ENCODE measurements at regions not wholly inside any gene's neighbourhood (a gene's known extent, or its start where the extent isn't known, plus 50 kb on each side); places are given as distances from the start of the nearest gene placed in this dataset.
"Not testable (repeated sequence)": the region's sequence is repeated elsewhere in the genome, so short reads cannot be mapped to it uniquely, and the experiment has no call there.

DNA sequence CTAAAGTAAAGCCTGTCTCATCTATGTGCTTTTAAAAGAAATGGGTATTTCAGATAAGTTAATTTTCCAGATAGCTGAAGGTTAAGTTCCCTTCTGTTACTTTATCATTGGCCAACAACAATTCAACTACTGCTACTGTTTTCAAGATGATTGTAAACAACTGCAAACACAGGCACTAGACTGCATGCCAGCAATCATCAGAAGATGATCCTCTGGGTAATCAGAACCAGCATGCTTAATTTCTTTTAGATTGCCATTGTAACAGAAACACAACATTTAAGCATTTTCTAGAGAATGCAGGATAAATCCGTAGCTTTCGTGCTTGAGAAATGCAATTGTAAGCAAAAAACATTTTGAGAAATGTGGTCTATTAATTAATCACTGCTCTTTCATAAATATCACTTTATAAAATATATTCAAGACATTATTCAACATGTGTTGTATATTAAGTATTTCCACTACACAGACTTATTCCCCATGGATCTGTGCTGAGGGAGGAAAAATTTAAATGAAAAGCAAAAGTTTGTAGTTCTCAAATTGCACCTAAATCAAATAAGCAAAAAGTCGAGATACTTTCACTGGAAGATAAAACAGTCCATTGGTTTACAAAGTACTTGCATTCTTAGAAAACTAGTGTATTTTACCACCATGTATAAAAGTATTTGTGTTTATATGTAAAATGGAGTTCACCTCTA is 133.7 kb downstream of the ATL2 start:
- no peaks in the 10 kb centered on the region for H3K4me1 ChIP-seq (ENCODE audit: control insufficient read depth in 1 of 2, insufficient read depth in 2 of 2, low read length in 2 of 2)
- H3K27ac ChIP-seq (ENCODE audit: low read length), result no peak overlapping the region
- H3K9me3 ChIP-seq (ENCODE audit: control insufficient read depth in 1 of 2, low read length in 2 of 2), result no peaks in the 10 kb centered on the region
- H3K36me3 ChIP-seq (ENCODE audit: control insufficient read depth in 1 of 2, insufficient read depth in 2 of 2, low read length in 2 of 2), result no peaks in the 10 kb centered on the region
- no peaks in the 10 kb centered on the region for H3K27me3 ChIP-seq (ENCODE audit: low read depth, low read length)
- no peak overlapping the region for H3K4me3 ChIP-seq (ENCODE audit: low read depth in 1 of 2, low read length in 2 of 2)

DNA sequence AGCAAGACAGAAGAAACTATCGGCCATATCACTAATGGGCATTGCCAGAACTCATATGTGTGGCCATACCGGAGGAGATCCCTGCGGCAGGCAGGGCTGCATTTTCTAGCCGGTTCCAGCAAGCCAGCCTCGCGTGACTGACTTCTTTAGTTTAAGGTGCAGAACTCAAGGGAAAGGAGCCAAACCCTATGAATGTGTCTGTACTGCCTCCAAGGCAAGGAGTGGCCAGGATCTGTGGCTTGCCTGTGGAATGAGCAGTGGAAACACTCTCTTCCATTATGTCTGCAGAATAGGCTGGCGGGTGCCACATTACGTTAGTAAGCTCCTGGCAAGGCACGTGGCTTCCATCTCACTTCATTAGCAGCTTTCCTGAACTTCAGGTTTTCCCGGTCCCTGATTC is 137.6 kb downstream of the ATL2 start:
- no peaks in the 10 kb centered on the region for H3K4me1 ChIP-seq (ENCODE audit: control insufficient read depth in 1 of 2, insufficient read depth in 2 of 2, low read length in 2 of 2)
- H3K27ac ChIP-seq (ENCODE audit: low read length), result no peak overlapping the region
- no peak overlapping the region for H3K4me3 ChIP-seq (ENCODE audit: low read depth in 1 of 2, low read length in 2 of 2)
- H3K27me3 ChIP-seq (ENCODE audit: low read depth, low read length), result no peaks in the 10 kb centered on the region
- no peaks in the 10 kb centered on the region for H3K36me3 ChIP-seq (ENCODE audit: control insufficient read depth in 1 of 2, insufficient read depth in 2 of 2, low read length in 2 of 2)
- no peaks in the 10 kb centered on the region for H3K9me3 ChIP-seq (ENCODE audit: control insufficient read depth in 1 of 2, low read length in 2 of 2)

DNA sequence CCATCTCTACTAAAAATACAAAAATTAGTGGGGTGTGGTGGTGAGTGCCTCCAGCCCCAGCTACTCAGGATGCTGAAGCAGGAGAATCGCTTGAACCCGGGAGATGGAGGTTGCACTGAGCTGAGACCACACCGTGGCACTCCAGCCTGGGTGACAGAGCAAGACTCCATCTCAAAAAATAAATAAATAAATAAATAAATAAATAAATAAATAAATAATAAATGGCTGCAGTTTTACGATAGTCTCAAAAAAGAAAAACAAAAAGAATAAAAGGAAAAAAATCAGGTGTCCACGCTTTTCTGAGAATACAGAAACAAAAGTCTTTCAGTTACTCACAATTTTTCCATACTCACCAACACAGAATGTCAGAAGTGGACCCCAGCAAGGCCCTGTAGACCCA is 138.4 kb downstream of the ATL2 start:
- H3K4me1 ChIP-seq (ENCODE audit: control insufficient read depth in 1 of 2, insufficient read depth in 2 of 2, low read length in 2 of 2); H3K4me3 ChIP-seq (ENCODE audit: low read depth in 1 of 2, low read length in 2 of 2); H3K36me3 ChIP-seq (ENCODE audit: control insufficient read depth in 1 of 2, insufficient read depth in 2 of 2, low read length in 2 of 2); H3K27ac ChIP-seq (ENCODE audit: low read length); H3K27me3 ChIP-seq (ENCODE audit: low read depth, low read length); H3K9me3 ChIP-seq (ENCODE audit: control insufficient read depth in 1 of 2, low read length in 2 of 2): not testable (repeated sequence)

DNA sequence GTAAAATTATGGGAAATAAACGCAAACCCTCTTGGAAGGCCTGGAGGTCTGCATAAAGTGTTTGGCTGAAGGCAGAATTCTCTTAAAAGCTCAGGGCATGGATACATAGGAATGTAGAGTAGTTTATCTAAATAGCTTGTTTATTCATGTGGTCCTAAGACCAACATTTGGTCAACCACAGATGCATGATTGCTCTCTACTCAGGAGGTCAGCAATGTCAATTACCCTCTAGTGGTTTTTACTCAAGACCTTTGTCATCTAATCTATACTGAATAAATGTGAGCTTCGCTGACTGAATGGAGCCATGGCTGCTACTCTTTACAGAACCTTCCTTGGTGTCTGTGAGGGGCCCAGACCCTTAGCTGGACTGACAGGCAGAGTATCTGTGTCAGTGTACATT is 139.8 kb downstream of the ATL2 start:
- H3K4me1 ChIP-seq (ENCODE audit: control insufficient read depth in 1 of 2, insufficient read depth in 2 of 2, low read length in 2 of 2), result no peaks in the 10 kb centered on the region

DNA sequence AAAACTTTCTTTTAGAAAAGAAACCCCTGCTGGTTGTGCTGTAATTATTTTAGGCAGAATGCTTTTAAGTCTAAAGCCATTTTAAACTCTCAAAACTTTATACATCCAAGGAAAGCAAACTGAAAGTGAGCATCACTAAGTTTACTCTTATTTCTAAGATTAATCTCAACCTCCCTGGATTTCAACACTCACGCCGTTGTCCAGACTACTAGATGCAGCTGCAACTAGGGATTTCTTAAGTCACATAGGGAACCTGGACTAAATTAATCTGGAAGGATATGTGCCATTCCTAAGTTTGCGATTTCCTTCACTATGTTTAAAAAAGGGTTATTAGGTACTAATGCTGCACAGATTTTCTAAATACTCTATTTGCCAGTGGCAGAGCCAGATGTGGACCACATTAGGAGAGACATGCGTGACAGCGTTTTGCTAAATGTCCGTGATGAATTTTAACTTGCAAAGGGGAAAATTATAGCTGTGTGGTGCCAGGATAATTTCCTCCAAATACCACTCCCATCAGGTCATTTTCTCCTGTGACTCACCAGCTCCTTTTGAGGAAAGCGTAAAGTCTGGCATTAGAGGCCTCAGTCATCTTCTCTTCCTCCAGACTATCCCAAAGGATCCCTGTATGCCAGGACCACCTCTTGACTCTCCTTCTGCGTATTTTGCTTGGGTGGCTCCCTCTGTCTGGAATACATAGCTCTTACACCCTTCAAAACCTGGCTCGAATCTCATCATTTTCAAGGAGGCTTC is 143.7 kb downstream of the ATL2 start:
- H3K9me3 ChIP-seq (ENCODE audit: control insufficient read depth in 1 of 2, low read length in 2 of 2), result no peaks in the 10 kb centered on the region
- H3K4me3 ChIP-seq (ENCODE audit: low read depth in 1 of 2, low read length in 2 of 2), result no peak overlapping the region
- H3K4me1 ChIP-seq (ENCODE audit: control insufficient read depth in 1 of 2, insufficient read depth in 2 of 2, low read length in 2 of 2), result peaks cover 0 to 6% of the 10 kb centered on the region in 2 donors
- H3K27ac ChIP-seq (ENCODE audit: low read length), result no peak overlapping the region
- no peaks in the 10 kb centered on the region for H3K27me3 ChIP-seq (ENCODE audit: low read depth, low read length)
- H3K36me3 ChIP-seq (ENCODE audit: control insufficient read depth in 1 of 2, insufficient read depth in 2 of 2, low read length in 2 of 2), result no peaks in the 10 kb centered on the region

More for the DNA sequence above, 139.8 kb downstream of the ATL2 start:
- no peaks in the 10 kb centered on the region for H3K9me3 ChIP-seq (ENCODE audit: control insufficient read depth in 1 of 2, low read length in 2 of 2)
- no peaks in the 10 kb centered on the region for H3K27me3 ChIP-seq (ENCODE audit: low read depth, low read length)
- no peaks in the 10 kb centered on the region for H3K36me3 ChIP-seq (ENCODE audit: control insufficient read depth in 1 of 2, insufficient read depth in 2 of 2, low read length in 2 of 2)
- no peak overlapping the region for H3K27ac ChIP-seq (ENCODE audit: low read length)
- no peak overlapping the region for H3K4me3 ChIP-seq (ENCODE audit: low read depth in 1 of 2, low read length in 2 of 2)

DNA sequence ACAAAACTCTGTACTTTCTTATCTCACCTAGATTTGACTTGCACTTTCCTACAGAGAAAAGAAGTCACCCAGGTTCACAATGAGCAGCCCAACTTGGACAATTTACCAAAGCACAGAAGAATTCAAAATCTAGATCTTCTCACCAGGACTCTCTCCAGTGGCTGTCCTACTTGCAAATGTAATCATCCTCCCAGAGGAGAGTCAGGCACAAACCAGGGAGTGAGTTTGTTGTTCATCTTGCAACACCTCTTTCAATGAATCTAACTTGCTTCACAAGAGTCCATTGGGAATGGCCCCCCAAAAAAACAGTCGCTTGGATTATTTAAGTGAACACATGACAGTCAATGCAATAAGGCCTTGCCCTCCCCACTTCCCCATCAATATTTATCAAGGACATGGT is 144.6 kb downstream of the ATL2 start:
- Histone ChIP-seq H3K4me3 (ENCODE audit: low read depth in 1 of 2, low read length in 2 of 2) (no peak overlapping the region), H3K9me3 (ENCODE audit: control insufficient read depth in 1 of 2, low read length in 2 of 2) (no peaks in the 10 kb centered on the region), H3K27ac (ENCODE audit: low read length) (no peak overlapping the region), H3K4me1 (ENCODE audit: control insufficient read depth in 1 of 2, insufficient read depth in 2 of 2, low read length in 2 of 2) (peaks cover 0 to 6% of the 10 kb centered on the region in 2 donors), H3K36me3 (ENCODE audit: control insufficient read depth in 1 of 2, insufficient read depth in 2 of 2, low read length in 2 of 2) (no peaks in the 10 kb centered on the region), H3K27me3 (ENCODE audit: low read depth, low read length) (no peaks in the 10 kb centered on the region)

DNA sequence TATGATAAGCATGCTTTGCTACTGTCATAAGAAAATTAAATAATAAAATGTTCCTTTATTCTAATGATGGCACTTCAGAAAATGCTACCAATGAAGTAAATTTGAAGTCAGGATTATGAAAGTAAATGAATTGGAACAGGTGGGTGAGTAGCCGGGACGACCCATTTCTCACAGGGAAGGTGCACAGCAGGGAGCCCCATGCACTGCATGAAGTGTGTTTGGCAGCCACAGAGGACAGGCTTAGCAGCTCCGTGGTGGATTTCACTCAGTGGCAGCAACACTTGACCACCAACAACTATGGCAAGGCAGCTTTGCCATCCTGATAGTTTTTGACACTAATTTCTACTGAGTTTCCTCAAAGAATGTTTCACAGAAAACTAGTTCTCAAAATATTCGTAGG is 146.3 kb downstream of the ATL2 start:
- Histone ChIP-seq H3K4me1 (ENCODE audit: control insufficient read depth in 1 of 2, insufficient read depth in 2 of 2, low read length in 2 of 2) (peaks cover 0 to 6% of the 10 kb centered on the region in 2 donors), H3K4me3 (ENCODE audit: low read depth in 1 of 2, low read length in 2 of 2) (no peak overlapping the region)

DNA sequence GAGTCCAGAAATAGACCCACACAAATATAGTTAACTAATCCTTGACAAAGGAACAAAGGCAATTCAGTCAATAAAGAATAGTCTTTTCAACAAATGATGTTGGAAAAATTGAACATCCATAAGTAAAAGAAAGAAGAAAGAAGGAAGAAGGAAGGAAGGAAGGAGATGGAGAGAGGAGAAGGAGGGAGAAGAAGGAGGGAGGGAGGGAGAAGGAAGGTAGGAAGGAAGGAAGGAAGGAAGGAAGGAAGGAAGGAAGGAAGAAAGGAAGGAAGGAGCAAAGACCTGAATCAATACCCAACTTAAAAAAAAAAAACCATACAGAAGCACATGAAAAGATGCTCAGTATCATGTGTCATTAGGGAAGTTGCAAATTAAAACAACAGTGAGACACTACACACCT is 148.3 kb downstream of the ATL2 start:
- Histone ChIP-seq H3K27me3 (ENCODE audit: low read depth, low read length) (no peaks in the 10 kb centered on the region), H3K4me1 (ENCODE audit: control insufficient read depth in 1 of 2, insufficient read depth in 2 of 2, low read length in 2 of 2) (peaks cover 0 to 6% of the 10 kb centered on the region in 2 donors), H3K27ac (ENCODE audit: low read length) (no peak overlapping the region), H3K9me3 (ENCODE audit: control insufficient read depth in 1 of 2, low read length in 2 of 2) (no peaks in the 10 kb centered on the region), H3K36me3 (ENCODE audit: control insufficient read depth in 1 of 2, insufficient read depth in 2 of 2, low read length in 2 of 2) (no peaks in the 10 kb centered on the region), H3K4me3 (ENCODE audit: low read depth in 1 of 2, low read length in 2 of 2) (no peak overlapping the region)

More for the DNA sequence above, 146.3 kb downstream of the ATL2 start:
- Histone ChIP-seq H3K27me3 (ENCODE audit: low read depth, low read length) (no peaks in the 10 kb centered on the region), H3K36me3 (ENCODE audit: control insufficient read depth in 1 of 2, insufficient read depth in 2 of 2, low read length in 2 of 2) (no peaks in the 10 kb centered on the region), H3K9me3 (ENCODE audit: control insufficient read depth in 1 of 2, low read length in 2 of 2) (no peaks in the 10 kb centered on the region), H3K27ac (ENCODE audit: low read length) (no peak overlapping the region)

DNA sequence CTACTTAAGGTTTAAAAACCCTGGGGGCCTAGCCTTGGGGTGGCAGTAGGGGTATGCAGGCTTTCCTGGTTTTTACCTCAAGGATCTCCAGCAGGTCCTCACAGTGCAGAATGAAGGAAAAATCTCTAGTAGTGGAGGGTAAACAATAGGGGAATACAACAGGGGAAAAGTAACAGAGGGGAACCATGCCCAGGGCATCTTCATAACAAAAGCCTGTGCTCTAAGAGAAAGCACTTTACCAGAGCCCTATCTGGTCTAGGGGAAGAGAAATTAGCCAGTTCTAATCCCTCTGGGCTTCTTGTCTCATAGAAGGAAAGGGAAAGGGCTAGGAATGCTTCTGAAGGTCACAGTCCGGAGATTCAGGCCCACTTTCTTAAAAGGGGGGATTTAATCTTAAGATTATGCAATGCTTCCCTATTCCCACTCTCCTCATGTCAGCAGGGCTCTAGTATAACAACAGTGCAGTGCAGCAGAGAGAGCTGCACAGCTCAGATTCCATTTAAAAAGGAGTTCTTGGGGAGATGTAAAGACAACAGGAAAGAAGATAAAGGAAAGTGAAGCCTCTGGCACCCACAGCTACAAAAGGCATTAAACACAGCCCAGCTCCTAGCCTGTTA is 149.0 kb upstream of the CYP1B1 start:
- Histone ChIP-seq H3K36me3 (ENCODE audit: control insufficient read depth in 1 of 2, insufficient read depth in 2 of 2, low read length in 2 of 2) (no peaks in the 10 kb centered on the region), H3K27ac (ENCODE audit: low read length) (no peak overlapping the region), H3K27me3 (ENCODE audit: low read depth, low read length) (no peaks in the 10 kb centered on the region), H3K9me3 (ENCODE audit: control insufficient read depth in 1 of 2, low read length in 2 of 2) (peaks cover 0 to 3% of the 10 kb centered on the region in 2 donors), H3K4me3 (ENCODE audit: low read depth in 1 of 2, low read length in 2 of 2) (no peak overlapping the region), H3K4me1 (ENCODE audit: control insufficient read depth in 1 of 2, insufficient read depth in 2 of 2, low read length in 2 of 2) (no peaks in the 10 kb centered on the region)

DNA sequence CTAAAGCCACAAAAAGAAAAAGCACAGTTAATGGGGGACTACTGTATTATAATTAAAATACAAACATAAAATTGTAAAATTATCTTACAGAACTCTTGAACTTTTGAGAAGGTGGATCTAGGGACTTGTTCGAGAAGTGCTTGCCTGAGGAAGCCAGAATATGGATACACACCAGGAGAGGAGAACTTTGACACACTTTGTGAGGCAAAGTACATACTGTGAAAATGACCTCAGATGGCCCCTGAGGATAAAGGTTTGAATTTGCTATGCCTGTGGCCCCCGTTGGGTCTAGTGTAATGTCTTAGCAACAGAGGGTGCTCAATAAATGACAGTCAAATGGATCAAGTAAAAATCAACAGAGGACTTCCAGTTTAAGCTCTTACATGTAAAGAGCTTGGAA is 148.2 kb upstream of the CYP1B1 start:
- no peaks in the 10 kb centered on the region for H3K36me3 ChIP-seq (ENCODE audit: control insufficient read depth in 1 of 2, insufficient read depth in 2 of 2, low read length in 2 of 2)
- no peaks in the 10 kb centered on the region for H3K27me3 ChIP-seq (ENCODE audit: low read depth, low read length)
- no peak overlapping the region for H3K27ac ChIP-seq (ENCODE audit: low read length)
- no peak overlapping the region for H3K4me3 ChIP-seq (ENCODE audit: low read depth in 1 of 2, low read length in 2 of 2)
- H3K4me1 ChIP-seq (ENCODE audit: control insufficient read depth in 1 of 2, insufficient read depth in 2 of 2, low read length in 2 of 2), result peaks cover 0 to 4% of the 10 kb centered on the region in 2 donors
- peaks cover 0 to 3% of the 10 kb centered on the region in 2 donors for H3K9me3 ChIP-seq (ENCODE audit: control insufficient read depth in 1 of 2, low read length in 2 of 2)

DNA sequence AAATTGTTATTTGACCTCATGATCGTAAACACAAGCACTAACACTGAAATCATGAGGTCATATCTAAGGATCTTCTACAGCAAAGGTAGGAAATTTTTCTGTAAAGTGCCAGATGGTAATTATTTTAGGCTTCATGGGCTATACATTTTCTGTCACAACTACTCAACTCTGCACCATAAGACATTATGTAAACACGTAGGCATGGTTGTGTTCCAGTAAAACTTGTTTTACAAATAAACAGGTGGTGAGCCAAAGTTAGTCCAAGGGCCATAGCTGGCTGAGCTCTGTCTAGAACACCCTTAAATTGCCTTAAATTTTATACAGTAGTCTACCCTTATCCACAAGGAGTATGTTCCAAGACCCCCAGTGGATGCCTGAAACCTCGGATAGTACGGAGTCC is 147.3 kb upstream of the CYP1B1 start:
- Histone ChIP-seq H3K9me3 (ENCODE audit: control insufficient read depth in 1 of 2, low read length in 2 of 2) (peaks cover 0 to 3% of the 10 kb centered on the region in 2 donors), H3K27ac (ENCODE audit: low read length) (no peak overlapping the region)

More for the DNA sequence above, 147.3 kb upstream of the CYP1B1 start:
- Histone ChIP-seq H3K36me3 (ENCODE audit: control insufficient read depth in 1 of 2, insufficient read depth in 2 of 2, low read length in 2 of 2) (no peaks in the 10 kb centered on the region), H3K4me3 (ENCODE audit: low read depth in 1 of 2, low read length in 2 of 2) (no peak overlapping the region), H3K27me3 (ENCODE audit: low read depth, low read length) (no peaks in the 10 kb centered on the region), H3K4me1 (ENCODE audit: control insufficient read depth in 1 of 2, insufficient read depth in 2 of 2, low read length in 2 of 2) (peaks cover 0 to 12% of the 10 kb centered on the region in 2 donors)

All from muscle layer of duodenum (tissue), 2 donors.